K562 (cell line): ENCODE measurements at regions not wholly inside any gene's neighbourhood (a gene's known extent, or its start where the extent isn't known, plus 50 kb on each side); places are given as distances from the start of the nearest gene placed in this dataset.

Experiments used
- COPS2 ChIP-seq: fragments of 450-650 bp; conservative IDR thresholded peaks from 2 replicates; pipeline ENCODE4 v1.6.1; 2016; ENCODE audit warnings: mild to moderate bottlenecking, moderate library complexity
- CREBBP ChIP-seq: IDR thresholded peaks from one replicate; pipeline ENCODE4 v1.6.1; 2012; ENCODE audit warnings: low read depth, mild to moderate bottlenecking, control low read depth, inconsistent platforms, low read length
- CXXC5 ChIP-seq: fragments of 250-450 bp; sonication (Bioruptor Pico); IDR thresholded peaks from 2 replicates; pipeline ENCODE4 v1.8.0; 2022; ENCODE audit warnings: inconsistent platforms, mild to moderate bottlenecking, moderate library complexity
- FOS ChIP-seq: IDR thresholded peaks from 3 replicates; pipeline ENCODE4 v1.6.1; 2011; ENCODE audit not compliant: insufficient read length; ENCODE audit errors: extremely low read depth
- GABPA ChIP-seq: fragments of 200-800 bp; sonication (Bioruptor generic); conservative IDR thresholded peaks from 2 replicates; pipeline ENCODE4 v1.6.1; 2016; ENCODE audit warnings: low read depth, missing genetic modification characterization, missing compliant biosample characterization
- HMG20A ChIP-seq: fragments of 450-650 bp; formaldehyde crosslinking; conservative IDR thresholded peaks from 2 replicates; pipeline ENCODE4 v1.4.0; 2020; ENCODE audit warnings: mild to moderate bottlenecking, mixed read lengths
- HNRNPH1 ChIP-seq: fragments of 200-400 bp; formaldehyde crosslinking; optimal IDR thresholded peaks from 2 replicates; pipeline ENCODE3; 2017; ENCODE audit warnings: low read depth, mild to moderate bottlenecking, low read length, moderate library complexity
- HSF4 ChIP-seq: fragments of 250-450 bp; sonication (Bioruptor Pico); IDR thresholded peaks from 2 replicates; pipeline ENCODE4 v2.1.2; 2022; ENCODE audit warnings: mild to moderate bottlenecking, moderate library complexity, borderline replicate concordance
- PCBP2 ChIP-seq: fragments of 200-400 bp; formaldehyde crosslinking; IDR thresholded peaks from 2 replicates; pipeline ENCODE4 v1.6.1; 2018; ENCODE audit warnings: low read length, low read depth, mild to moderate bottlenecking, moderate library complexity; ENCODE audit not compliant: poor library complexity, severe bottlenecking
- RBM14 ChIP-seq: fragments of 200-400 bp; formaldehyde crosslinking; IDR thresholded peaks from 2 replicates; pipeline ENCODE4 v1.6.1; 2018; ENCODE audit warnings: low read depth, mild to moderate bottlenecking, low read length, moderate library complexity, borderline replicate concordance; ENCODE audit not compliant: insufficient read depth
- RNF2 ChIP-seq: sonication (generic); IDR thresholded peaks from 2 replicates; pipeline ENCODE4 v1.6.1; 2016
- TF ChIP-seq, protein P1 (sequence below): fragments of 250-450 bp; sonication (Bioruptor Pico); IDR thresholded peaks from 2 replicates; pipeline ENCODE4 v1.5.0; 2021; ENCODE audit warnings: mild to moderate bottlenecking, moderate library complexity
- TF ChIP-seq, protein P2 (sequence below): fragments of 250-450 bp; sonication (Bioruptor Pico); IDR thresholded peaks from 2 replicates; pipeline ENCODE4 v1.6.1; 2021; ENCODE audit warnings: mild to moderate bottlenecking
- TF ChIP-seq, protein P3 (sequence below): fragments of 450-650 bp; IDR thresholded peaks from 2 replicates; pipeline ENCODE4 v1.6.1; 2018; ENCODE audit not compliant: partially characterized antibody
- TF ChIP-seq, protein P4 (sequence below): sonication (generic); formaldehyde crosslinking; IDR thresholded peaks from 2 replicates; pipeline ENCODE4 v1.4.0; 2020; ENCODE audit warnings: mild to moderate bottlenecking, missing genetic modification reagents
- TF ChIP-seq, protein P5 (sequence below): IDR thresholded peaks from 2 replicates; pipeline ENCODE4 v1.6.1; 2012; ENCODE audit warnings: low read depth, low read length, improper control_type of control experiment, borderline replicate concordance

DNA sequence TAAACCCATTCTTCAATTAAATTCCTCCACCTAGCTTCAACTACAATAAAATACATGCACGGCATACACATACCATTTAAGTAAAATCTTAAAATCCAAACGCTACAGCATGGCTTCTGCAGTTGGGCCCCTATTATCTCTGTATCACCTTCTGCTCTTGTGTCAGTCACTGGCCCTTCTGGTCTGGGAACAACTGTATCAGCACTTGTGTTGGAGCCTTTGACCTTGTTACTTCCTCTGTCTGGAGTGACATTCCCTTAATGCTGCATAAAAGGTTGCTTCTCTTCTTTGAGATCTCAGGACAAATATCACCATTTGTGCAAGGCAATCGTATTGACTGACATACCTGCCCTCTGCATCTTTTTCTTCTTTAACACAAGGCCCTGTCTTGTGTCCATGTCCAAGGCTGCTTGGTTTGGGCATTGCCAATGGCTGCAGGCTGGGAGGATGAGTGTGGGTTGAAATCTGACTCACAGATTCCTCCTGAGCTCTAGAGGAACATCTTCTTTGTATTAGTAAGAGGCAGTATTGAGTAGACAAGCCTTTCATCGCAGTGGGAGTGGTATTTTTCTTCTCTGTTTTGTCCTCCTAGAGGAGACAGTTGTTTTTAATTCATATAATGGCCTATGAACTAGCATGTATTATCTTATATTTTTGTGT is 267.8 kb upstream of the TRIB2 start (continued):
- TF ChIP-seq CXXC5 (CRISPR knock-in tag) = peak; percentile 33
- TF ChIP-seq COPS2 = no peak
- TF ChIP-seq, protein P1, sequence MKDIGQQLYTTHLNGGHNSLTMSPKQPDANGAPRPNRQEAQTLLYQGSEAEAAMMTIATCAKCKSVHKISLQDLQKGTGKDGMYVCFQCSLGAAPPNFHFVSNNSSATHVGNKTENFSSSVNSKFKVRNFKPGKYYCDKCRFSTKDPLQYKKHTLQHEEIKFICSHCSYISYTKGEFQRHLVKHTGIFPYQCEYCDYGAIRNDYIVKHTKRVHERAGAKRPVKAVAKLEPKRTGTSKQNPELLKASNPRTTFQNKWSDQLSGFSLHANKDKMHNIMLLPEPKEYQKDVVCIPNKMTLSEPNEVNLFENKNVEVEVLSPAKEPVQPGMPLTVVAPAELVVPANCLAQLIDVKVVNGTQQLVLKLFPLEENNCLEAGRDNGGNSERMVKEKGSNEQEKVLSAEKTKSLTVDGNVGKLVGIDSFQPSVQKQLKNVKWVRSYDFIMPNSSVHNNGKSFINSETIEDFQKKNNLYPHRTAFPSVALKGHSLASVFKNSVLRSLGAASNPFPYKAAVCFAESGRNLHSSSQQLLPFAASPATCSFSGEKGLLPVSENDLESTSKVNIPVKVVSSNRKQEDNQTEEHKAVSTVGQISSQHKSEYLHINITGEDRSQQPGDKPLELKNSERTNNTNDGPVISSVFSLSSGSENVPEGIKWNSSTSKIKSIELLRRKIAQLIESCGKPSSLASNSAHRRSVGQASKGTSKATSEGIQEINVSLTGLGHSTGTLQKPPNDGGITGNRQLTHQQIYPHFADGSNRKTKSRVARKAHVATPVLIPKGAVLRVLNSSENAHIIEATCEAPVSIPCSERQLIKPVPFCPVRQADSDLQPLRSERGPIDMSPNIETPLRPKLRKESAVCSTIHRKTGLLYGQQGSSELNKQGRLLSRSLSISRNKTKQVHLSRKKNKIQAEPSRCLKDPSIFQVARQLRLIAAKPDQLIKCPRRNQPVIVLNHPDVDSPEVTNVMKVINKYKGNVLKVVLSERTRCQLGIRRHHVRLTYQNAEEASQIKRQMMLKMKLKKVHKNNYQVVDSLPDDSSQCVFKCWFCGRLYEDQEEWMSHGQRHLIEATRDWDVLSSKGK (CRISPR knock-in tag) = no peak
- no peak for TF ChIP-seq RNF2
- TF ChIP-seq HNRNPH1 = no peak
- TF ChIP-seq, protein P2, sequence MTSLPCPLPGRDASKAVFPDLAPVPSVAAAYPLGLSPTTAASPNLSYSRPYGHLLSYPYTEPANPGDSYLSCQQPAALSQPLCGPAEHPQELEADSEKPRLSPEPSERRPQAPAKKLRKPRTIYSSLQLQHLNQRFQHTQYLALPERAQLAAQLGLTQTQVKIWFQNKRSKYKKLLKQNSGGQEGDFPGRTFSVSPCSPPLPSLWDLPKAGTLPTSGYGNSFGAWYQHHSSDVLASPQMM = no peak
- no peak for TF ChIP-seq HMG20A (CRISPR knock-in tag)
- TF ChIP-seq RBM14 = no peak
- TF ChIP-seq PCBP2 = no peak
- TF ChIP-seq, protein P3, sequence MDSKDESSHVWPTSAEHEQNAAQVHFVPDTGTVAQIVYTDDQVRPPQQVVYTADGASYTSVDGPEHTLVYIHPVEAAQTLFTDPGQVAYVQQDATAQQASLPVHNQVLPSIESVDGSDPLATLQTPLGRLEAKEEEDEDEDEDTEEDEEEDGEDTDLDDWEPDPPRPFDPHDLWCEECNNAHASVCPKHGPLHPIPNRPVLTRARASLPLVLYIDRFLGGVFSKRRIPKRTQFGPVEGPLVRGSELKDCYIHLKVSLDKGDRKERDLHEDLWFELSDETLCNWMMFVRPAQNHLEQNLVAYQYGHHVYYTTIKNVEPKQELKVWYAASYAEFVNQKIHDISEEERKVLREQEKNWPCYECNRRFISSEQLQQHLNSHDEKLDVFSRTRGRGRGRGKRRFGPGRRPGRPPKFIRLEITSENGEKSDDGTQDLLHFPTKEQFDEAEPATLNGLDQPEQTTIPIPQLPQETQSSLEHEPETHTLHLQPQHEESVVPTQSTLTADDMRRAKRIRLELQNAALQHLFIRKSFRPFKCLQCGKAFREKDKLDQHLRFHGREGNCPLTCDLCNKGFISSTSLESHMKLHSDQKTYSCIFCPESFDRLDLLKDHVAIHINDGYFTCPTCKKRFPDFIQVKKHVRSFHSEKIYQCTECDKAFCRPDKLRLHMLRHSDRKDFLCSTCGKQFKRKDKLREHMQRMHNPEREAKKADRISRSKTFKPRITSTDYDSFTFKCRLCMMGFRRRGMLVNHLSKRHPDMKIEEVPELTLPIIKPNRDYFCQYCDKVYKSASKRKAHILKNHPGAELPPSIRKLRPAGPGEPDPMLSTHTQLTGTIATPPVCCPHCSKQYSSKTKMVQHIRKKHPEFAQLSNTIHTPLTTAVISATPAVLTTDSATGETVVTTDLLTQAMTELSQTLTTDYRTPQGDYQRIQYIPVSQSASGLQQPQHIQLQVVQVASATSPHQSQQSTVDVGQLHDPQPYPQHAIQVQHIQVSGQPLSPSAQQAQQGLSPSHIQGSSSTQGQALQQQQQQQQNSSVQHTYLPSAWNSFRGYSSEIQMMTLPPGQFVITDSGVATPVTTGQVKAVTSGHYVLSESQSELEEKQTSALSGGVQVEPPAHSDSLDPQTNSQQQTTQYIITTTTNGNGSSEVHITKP = peak; percentile 10
- no peak for TF ChIP-seq GABPA
- TF ChIP-seq, protein P4, sequence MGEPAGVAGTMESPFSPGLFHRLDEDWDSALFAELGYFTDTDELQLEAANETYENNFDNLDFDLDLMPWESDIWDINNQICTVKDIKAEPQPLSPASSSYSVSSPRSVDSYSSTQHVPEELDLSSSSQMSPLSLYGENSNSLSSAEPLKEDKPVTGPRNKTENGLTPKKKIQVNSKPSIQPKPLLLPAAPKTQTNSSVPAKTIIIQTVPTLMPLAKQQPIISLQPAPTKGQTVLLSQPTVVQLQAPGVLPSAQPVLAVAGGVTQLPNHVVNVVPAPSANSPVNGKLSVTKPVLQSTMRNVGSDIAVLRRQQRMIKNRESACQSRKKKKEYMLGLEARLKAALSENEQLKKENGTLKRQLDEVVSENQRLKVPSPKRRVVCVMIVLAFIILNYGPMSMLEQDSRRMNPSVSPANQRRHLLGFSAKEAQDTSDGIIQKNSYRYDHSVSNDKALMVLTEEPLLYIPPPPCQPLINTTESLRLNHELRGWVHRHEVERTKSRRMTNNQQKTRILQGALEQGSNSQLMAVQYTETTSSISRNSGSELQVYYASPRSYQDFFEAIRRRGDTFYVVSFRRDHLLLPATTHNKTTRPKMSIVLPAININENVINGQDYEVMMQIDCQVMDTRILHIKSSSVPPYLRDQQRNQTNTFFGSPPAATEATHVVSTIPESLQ (CRISPR knock-in tag) = no peak
- TF ChIP-seq, protein P5, sequence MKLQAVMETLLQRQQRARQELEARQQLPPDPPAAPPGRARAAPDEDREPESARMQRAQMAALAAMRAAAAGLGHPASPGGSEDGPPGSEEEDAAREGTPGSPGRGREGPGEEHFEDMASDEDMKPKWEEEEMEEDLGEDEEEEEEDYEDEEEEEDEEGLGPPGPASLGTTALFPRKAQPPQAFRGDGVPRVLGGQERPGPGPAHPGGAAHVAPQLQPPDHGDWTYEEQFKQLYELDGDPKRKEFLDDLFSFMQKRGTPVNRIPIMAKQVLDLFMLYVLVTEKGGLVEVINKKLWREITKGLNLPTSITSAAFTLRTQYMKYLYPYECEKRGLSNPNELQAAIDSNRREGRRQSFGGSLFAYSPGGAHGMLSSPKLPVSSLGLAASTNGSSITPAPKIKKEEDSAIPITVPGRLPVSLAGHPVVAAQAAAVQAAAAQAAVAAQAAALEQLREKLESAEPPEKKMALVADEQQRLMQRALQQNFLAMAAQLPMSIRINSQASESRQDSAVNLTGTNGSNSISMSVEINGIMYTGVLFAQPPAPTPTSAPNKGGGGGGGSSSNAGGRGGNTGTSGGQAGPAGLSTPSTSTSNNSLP = no peak
- TF ChIP-seq FOS = no peak
- no peak for TF ChIP-seq CREBBP
- no peak for TF ChIP-seq HSF4 (CRISPR knock-in tag)
